ENCODE measurements at regions not wholly inside any gene's neighbourhood (a gene's known extent, or its start where the extent isn't known, plus 50 kb on each side); places are given as distances from the start of the nearest gene placed in this dataset.

- no peak for TF ChIP-seq TAF1 (conservative IDR thresholded peaks at IDR 0.05)
- TF ChIP-seq REST (IDR thresholded peaks at IDR 0.05) = no peak
- TF ChIP-seq, protein P1, sequence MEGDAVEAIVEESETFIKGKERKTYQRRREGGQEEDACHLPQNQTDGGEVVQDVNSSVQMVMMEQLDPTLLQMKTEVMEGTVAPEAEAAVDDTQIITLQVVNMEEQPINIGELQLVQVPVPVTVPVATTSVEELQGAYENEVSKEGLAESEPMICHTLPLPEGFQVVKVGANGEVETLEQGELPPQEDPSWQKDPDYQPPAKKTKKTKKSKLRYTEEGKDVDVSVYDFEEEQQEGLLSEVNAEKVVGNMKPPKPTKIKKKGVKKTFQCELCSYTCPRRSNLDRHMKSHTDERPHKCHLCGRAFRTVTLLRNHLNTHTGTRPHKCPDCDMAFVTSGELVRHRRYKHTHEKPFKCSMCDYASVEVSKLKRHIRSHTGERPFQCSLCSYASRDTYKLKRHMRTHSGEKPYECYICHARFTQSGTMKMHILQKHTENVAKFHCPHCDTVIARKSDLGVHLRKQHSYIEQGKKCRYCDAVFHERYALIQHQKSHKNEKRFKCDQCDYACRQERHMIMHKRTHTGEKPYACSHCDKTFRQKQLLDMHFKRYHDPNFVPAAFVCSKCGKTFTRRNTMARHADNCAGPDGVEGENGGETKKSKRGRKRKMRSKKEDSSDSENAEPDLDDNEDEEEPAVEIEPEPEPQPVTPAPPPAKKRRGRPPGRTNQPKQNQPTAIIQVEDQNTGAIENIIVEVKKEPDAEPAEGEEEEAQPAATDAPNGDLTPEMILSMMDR (IDR thresholded peaks at IDR 0.05; ENCODE audit: low read depth, low read length, missing input control) = no peak
- no peak for TF ChIP-seq GABPA (IDR thresholded peaks at IDR 0.05 in 1 of 2, conservative IDR thresholded peaks at IDR 0.05 in 1 of 2)
- TF ChIP-seq, protein P2, sequence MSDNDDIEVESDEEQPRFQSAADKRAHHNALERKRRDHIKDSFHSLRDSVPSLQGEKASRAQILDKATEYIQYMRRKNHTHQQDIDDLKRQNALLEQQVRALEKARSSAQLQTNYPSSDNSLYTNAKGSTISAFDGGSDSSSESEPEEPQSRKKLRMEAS (IDR thresholded peaks at IDR 0.05) = no peak
Measured at GRCh38 chr22:22064580-22064979, 82.0 kb upstream of the TOP3B start.
